HCT116 (cell line): ENCODE measurements at regions not wholly inside any gene's neighbourhood (a gene's known extent, or its start where the extent isn't known, plus 50 kb on each side); places are given as distances from the start of the nearest gene placed in this dataset.

Experiments
- ATAC-seq: fragments of 200-7000 bp; cut with Tn5 transposase; 2 replicates; pipeline ENCODE4 v1.9.1; 2020; ENCODE audit warnings: mild to moderate bottlenecking, moderate library complexity
- BruUV-seq: library from RNA; stranded (reverse); fragments of 400-500 nt; replicated peaks from 2 replicates; lab custom pipeline; 2021; lab: Mats Ljungman, UMichigan
- CTCF ChIA-PET: fragments of 300-600 bp; sonication (Branson Sonifier 250); formaldehyde crosslinking; loops from one replicate; lab custom pipeline; 2021; ENCODE audit warnings: antibody characterized with exemption; lab: Charles Lee
- POLR2A ChIA-PET: fragments of 300-600, 350-600 bp; sonication (Branson Sonifier 250); formaldehyde crosslinking; loops from one replicate; lab custom pipeline; 2021; ENCODE audit warnings: antibody characterized with exemption; lab: Charles Lee
- RAD21 ChIA-PET, 2 experiments: fragments of 300-600 bp; sonication (Branson Sonifier 250); formaldehyde crosslinking; loops; one replicate each; lab custom pipeline; 2023; ENCODE audit warnings: low total read pairs in 2 of 2; ENCODE audit not compliant: uncharacterized antibody in 2 of 2, unreplicated experiment in 2 of 2, low non-redundant PET in 1 of 2; lab: Charles Lee
- DNase-seq: peaks from one replicate; pipeline ENCODE4 v3.0.0-alpha.2; 2010; ENCODE audit warnings: low read depth, low spot score
- H2AFZ ChIP-seq: fragments of 200-600 bp; shearing (Covaris generic), sonication (generic); 2 replicates; pipeline ENCODE4 v1.6.1; 2017; ENCODE audit warnings: low read depth, mixed run types, mixed read lengths, antibody characterized with exemption, low read length; ENCODE audit not compliant: poor library complexity, severe bottlenecking
- H3K27ac ChIP-seq: 2 replicates; pipeline ENCODE4 v1.5.1; 2012; ENCODE audit warnings: low read depth, low read length
- H3K27me3 ChIP-seq: fragments of 200-600 bp; sonication (generic); 2 replicates; pipeline ENCODE4 v1.6.1; 2016; ENCODE audit warnings: mixed run types, low read length, mixed read lengths; ENCODE audit not compliant: insufficient read depth
- H3K36me3 ChIP-seq, 2 experiments: fragments of 200-500 bp in 1 of 2; fragments of 200-600 bp in 1 of 2; sonication (Bioruptor generic) in 1 of 2; sonication (generic) in 1 of 2; 2 replicates each; pipeline versions ENCODE4 v1.5.1 to v1.6.1; 2014 to 2016; ENCODE audit warnings: low read length in 2 of 2, inconsistent platforms in 1 of 2, mixed read lengths in 1 of 2, mixed run types in 1 of 2; ENCODE audit not compliant: insufficient read depth in 2 of 2, control insufficient read depth in 1 of 2
- H3K4me1 ChIP-seq, 2 experiments: fragments of 200-600 bp in 1 of 2; sonication (generic) in 1 of 2; 2 replicates each; pipeline versions ENCODE4 v1.5.1 to v1.6.1; 2012 to 2017; ENCODE audit warnings: low read length in 2 of 2, inconsistent platforms in 1 of 2, mild to moderate bottlenecking in 1 of 2, mixed read lengths in 1 of 2, mixed run types in 1 of 2, moderate library complexity in 1 of 2; ENCODE audit not compliant: insufficient read depth in 2 of 2, control insufficient read depth in 1 of 2
- H3K4me2 ChIP-seq: fragments of 200-600 bp; sonication (generic); 2 replicates; pipeline ENCODE4 v1.6.1; 2017; ENCODE audit warnings: mixed run types, low read length, mixed read lengths
- H3K4me3 ChIP-seq, 2 experiments: fragments of 200-600 bp in 1 of 2; sonication (generic) in 1 of 2; replicated peaks in 1 of 2; 2 replicates each; pipeline ENCODE4 v1.5.1; 2011 to 2016; ENCODE audit warnings: low read length in 2 of 2, control low read depth in 1 of 2, low read depth in 1 of 2, mild to moderate bottlenecking in 1 of 2, mixed read lengths in 1 of 2, mixed run types in 1 of 2
- H3K79me2 ChIP-seq: fragments of 200-600 bp; sonication (generic); 2 replicates; pipeline ENCODE4 v1.6.1; 2017; ENCODE audit warnings: mild to moderate bottlenecking, mixed run types, low read length, moderate library complexity, mixed read lengths; ENCODE audit not compliant: insufficient read depth
- H3K9ac ChIP-seq: fragments of 200-600 bp; sonication (generic); 2 replicates; pipeline ENCODE4 v1.6.1; 2016; ENCODE audit warnings: low read length, mixed read lengths
- H3K9me2 ChIP-seq: fragments of 200-600 bp; sonication (generic), shearing (Covaris generic); 2 replicates; pipeline ENCODE4 v1.6.1; 2017; ENCODE audit warnings: mixed run types, mild to moderate bottlenecking, moderate library complexity; ENCODE audit not compliant: insufficient read depth
- H3K9me3 ChIP-seq, 2 experiments: fragments of 200-500 bp in 1 of 2; fragments of 200-600 bp in 1 of 2; sonication (Bioruptor generic) in 1 of 2; sonication (generic) in 1 of 2; 2 replicates each; pipeline ENCODE4 v1.6.1; 2014 to 2017; ENCODE audit warnings: low read length in 2 of 2, mixed read lengths in 2 of 2, inconsistent platforms in 1 of 2, low read depth in 1 of 2, mild to moderate bottlenecking in 1 of 2, mixed run types in 1 of 2, moderate library complexity in 1 of 2; ENCODE audit not compliant: control insufficient read depth in 1 of 2, insufficient read depth in 1 of 2
- H4K20me1 ChIP-seq: fragments of 200-600 bp; sonication (generic), shearing (Covaris generic); 2 replicates; pipeline ENCODE4 v1.6.1; 2017; ENCODE audit warnings: mixed run types, mild to moderate bottlenecking, moderate library complexity; ENCODE audit not compliant: insufficient read depth
- CBX3 ChIP-seq: IDR thresholded peaks from 2 replicates; pipeline ENCODE4 v1.6.1; 2012; ENCODE audit warnings: low read depth
- CEBPB ChIP-seq: IDR thresholded peaks from 2 replicates; pipeline ENCODE4 v1.6.1; 2012; ENCODE audit warnings: low read depth
- EGR1 ChIP-seq: IDR thresholded peaks from 2 replicates; pipeline ENCODE4 v1.6.1; 2012; ENCODE audit warnings: low read depth
- EZH2 ChIP-seq: fragments of 200-600 bp; sonication (generic); IDR thresholded peaks from 2 replicates; pipeline ENCODE4 v1.6.1; 2017; ENCODE audit warnings: antibody characterized with exemption, mixed run types
- EZH2phosphoT487 ChIP-seq: fragments of 200-600 bp; IDR thresholded peaks from 2 replicates; pipeline ENCODE4 v1.6.1; 2018; ENCODE audit warnings: antibody characterized with exemption, borderline replicate concordance
- JUND ChIP-seq: IDR thresholded peaks from 2 replicates; pipeline ENCODE4 v1.6.1; 2012
- POLR2A ChIP-seq: IDR thresholded peaks from 2 replicates; pipeline ENCODE4 v1.7.0; 2011; ENCODE audit warnings: borderline replicate concordance; ENCODE audit not compliant: insufficient read depth, insufficient read length; ENCODE audit errors: extremely low read depth
- RAD21 ChIP-seq: IDR thresholded peaks from 2 replicates; pipeline ENCODE4 v1.6.1; 2012; ENCODE audit warnings: low read depth, mild to moderate bottlenecking
- REST ChIP-seq: IDR thresholded peaks from 2 replicates; pipeline ENCODE4 v1.6.1; 2012; ENCODE audit warnings: low read depth
- SP1 ChIP-seq: IDR thresholded peaks from 2 replicates; pipeline ENCODE4 v1.6.1; 2012; ENCODE audit warnings: low read depth
- YY1 ChIP-seq: IDR thresholded peaks from 2 replicates; pipeline ENCODE4 v1.6.1; 2011; ENCODE audit warnings: low read length, low read depth, moderate library complexity, mild to moderate bottlenecking; ENCODE audit not compliant: insufficient replicate concordance; ENCODE audit errors: extremely low read depth
- ZBTB33 ChIP-seq: IDR thresholded peaks from 2 replicates; pipeline ENCODE4 v1.6.1; 2011; ENCODE audit warnings: mild to moderate bottlenecking, low read length, moderate library complexity; ENCODE audit not compliant: insufficient replicate concordance; ENCODE audit errors: extremely low read depth
- ZNF274 ChIP-seq: fragments of 200-500 bp; sonication (Bioruptor generic); IDR thresholded peaks from 2 replicates; pipeline ENCODE4 v1.6.1; 2014; ENCODE audit warnings: mild to moderate bottlenecking, low read depth, low read length, inconsistent platforms
- intact Hi-C: fragments of 100-400 bp; cut with micrococcal nuclease; formaldehyde crosslinking; loops from 2 replicates; pipeline ENCODE4 v1.10.0; 2022

- Histone ChIP-seq H3K36me3 (no peaks in the 10 kb centered on the region), H3K9me2 (no peaks in the 10 kb centered on the region), H3K4me1 (no peaks in the 10 kb centered on the region), H3K4me3 (no peak overlapping the region), H3K9ac (no peak overlapping the region), H3K9me3 (no peaks in the 10 kb centered on the region; a peak in 1 of 4 replicates), H4K20me1 (no peaks in the 10 kb centered on the region), H3K27ac (no peak overlapping the region), H2AFZ (no peak overlapping the region), H3K27me3 (no peaks in the 10 kb centered on the region), H3K79me2 (no peaks in the 10 kb centered on the region), H3K4me2 (no peak overlapping the region)
- ChIA-PET POLR2A (no interaction called here), CTCF (no interaction called here), RAD21 (no interaction called here)
- intact Hi-C loops = loop anchor here (1.0 kb wide), 1 partner anchor 27 kb away; no protein-coding TSS in a partner anchor
- no TSS peak for BruUV-seq
- TF ChIP-seq ZNF274 (no peak), YY1 (no peak), EZH2phosphoT487 (no peak), EGR1 (no peak), EZH2 (no peak), REST (no peak), CBX3 (no peak), ZBTB33 (no peak), CEBPB (no peak), POLR2A (no peak), JUND (no peak), RAD21 (no peak), SP1 (no peak)
- ATAC-seq (no peak), DNase-seq (no peak)
These were observed 1786.6 kb downstream of the PLA2G4A start for GRCh38 chr1:188615321-188615720.
